Fibroblast of lung (primary cell): ENCODE measurements at regions not wholly inside any gene's neighbourhood (a gene's known extent, or its start where the extent isn't known, plus 50 kb on each side); places are given as distances from the start of the nearest gene placed in this dataset.
"Not testable (repeated sequence)": the region's sequence is repeated elsewhere in the genome, so short reads cannot be mapped to it uniquely, and the experiment has no call there.

Experiments
- EZH2 ChIP-seq: IDR thresholded peaks from 2 replicates; pipeline ENCODE4 v1.5.1; 2012; ENCODE audit warnings: low read length, control low read depth, mild to moderate bottlenecking; ENCODE audit errors: missing control alignments
- TF ChIP-seq, protein P1 (sequence below), 2 donors: IDR thresholded peaks in 1 of 2; conservative IDR thresholded peaks in 1 of 2; 1 replicate in 1 of 2; 2 replicates in 1 of 2; pipeline ENCODE4 v1.5.1; 2011 to 2012; ENCODE audit warnings: low read length in 2 of 2, control low read depth in 1 of 2, inconsistent platforms in 1 of 2, low read depth in 1 of 2, mild to moderate bottlenecking in 1 of 2

- TF ChIP-seq, protein P1, sequence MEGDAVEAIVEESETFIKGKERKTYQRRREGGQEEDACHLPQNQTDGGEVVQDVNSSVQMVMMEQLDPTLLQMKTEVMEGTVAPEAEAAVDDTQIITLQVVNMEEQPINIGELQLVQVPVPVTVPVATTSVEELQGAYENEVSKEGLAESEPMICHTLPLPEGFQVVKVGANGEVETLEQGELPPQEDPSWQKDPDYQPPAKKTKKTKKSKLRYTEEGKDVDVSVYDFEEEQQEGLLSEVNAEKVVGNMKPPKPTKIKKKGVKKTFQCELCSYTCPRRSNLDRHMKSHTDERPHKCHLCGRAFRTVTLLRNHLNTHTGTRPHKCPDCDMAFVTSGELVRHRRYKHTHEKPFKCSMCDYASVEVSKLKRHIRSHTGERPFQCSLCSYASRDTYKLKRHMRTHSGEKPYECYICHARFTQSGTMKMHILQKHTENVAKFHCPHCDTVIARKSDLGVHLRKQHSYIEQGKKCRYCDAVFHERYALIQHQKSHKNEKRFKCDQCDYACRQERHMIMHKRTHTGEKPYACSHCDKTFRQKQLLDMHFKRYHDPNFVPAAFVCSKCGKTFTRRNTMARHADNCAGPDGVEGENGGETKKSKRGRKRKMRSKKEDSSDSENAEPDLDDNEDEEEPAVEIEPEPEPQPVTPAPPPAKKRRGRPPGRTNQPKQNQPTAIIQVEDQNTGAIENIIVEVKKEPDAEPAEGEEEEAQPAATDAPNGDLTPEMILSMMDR (conservative IDR thresholded peaks at IDR 0.05 in 1 of 2, IDR thresholded peaks at IDR 0.05 in 1 of 2; ENCODE audit: low read depth in 1 of 2, low read length in 2 of 2): not testable (repeated sequence)
- TF ChIP-seq EZH2: not testable (repeated sequence)
Observed at GRCh38 chr16:15192813-15193212, 98.7 kb upstream of the RRN3 start.
